PC-3 (cell line): ENCODE measurements at regions not wholly inside any gene's neighbourhood (a gene's known extent, or its start where the extent isn't known, plus 50 kb on each side); places are given as distances from the start of the nearest gene placed in this dataset.
"Not testable (repeated sequence)": the region's sequence is repeated elsewhere in the genome, so short reads cannot be mapped to it uniquely, and the experiment has no call there.

Source experiments
- ATAC-seq: fragments of 200-7000 bp; cut with Tn5 transposase; 2 replicates; pipeline ENCODE4 v1.9.1; 2020; ENCODE audit warnings: mild to moderate bottlenecking, moderate library complexity
- BruUV-seq: library from RNA; stranded (reverse); fragments of 400-500 nt; replicated peaks from 2 replicates; lab custom pipeline; 2021; lab: Mats Ljungman, UMichigan
- CTCF ChIA-PET: fragments of 300-600 bp; sonication (Branson Sonifier 250); formaldehyde crosslinking; loops from one replicate; lab custom pipeline; 2022; ENCODE audit warnings: antibody characterized with exemption; lab: Charles Lee
- POLR2A ChIA-PET: fragments of 300-600 bp; sonication (Branson Sonifier 250); formaldehyde crosslinking; loops from one replicate; lab custom pipeline; 2022; ENCODE audit warnings: antibody characterized with exemption; ENCODE audit not compliant: unreplicated experiment; lab: Charles Lee
- DNase-seq: peaks from one replicate; pipeline ENCODE4 v3.0.0-alpha.2; 2015
- H2AFZ ChIP-seq: fragments of 300-600 bp; sonication (generic); 2 replicates; pipeline ENCODE4 v1.6.0; 2016; ENCODE audit warnings: antibody characterized with exemption, low read length
- H3F3A ChIP-seq: fragments of 300-600 bp; sonication (generic); one replicate; pipeline ENCODE4 v1.6.0; 2017; ENCODE audit warnings: antibody characterized with exemption, low read length, control low read depth, mild to moderate bottlenecking; ENCODE audit not compliant: unreplicated experiment
- H3K27ac ChIP-seq: fragments of 300-600 bp; sonication (generic); 2 replicates; pipeline ENCODE4 v1.5.1; 2016; ENCODE audit warnings: mild to moderate bottlenecking, low read length
- H3K27me3 ChIP-seq: fragments of 300-600 bp; sonication (generic); 2 replicates; pipeline ENCODE4 v1.6.1; 2016; ENCODE audit warnings: low read length, mixed read lengths
- H3K36me3 ChIP-seq: fragments of 300-600 bp; sonication (generic); 2 replicates; pipeline ENCODE4 v1.6.1; 2016; ENCODE audit warnings: low read depth, mixed run types, low read length, mixed read lengths
- H3K4me1 ChIP-seq: fragments of 300-600 bp; sonication (generic); 2 replicates; pipeline ENCODE4 v1.5.1; 2016; ENCODE audit warnings: low read length; ENCODE audit not compliant: insufficient read depth
- H3K4me2 ChIP-seq: fragments of 300-600 bp; sonication (generic); 2 replicates; pipeline ENCODE4 v1.6.0; 2016; ENCODE audit warnings: low read length
- H3K4me3 ChIP-seq: fragments of 300-600 bp; sonication (generic); 2 replicates; pipeline ENCODE4 v1.5.1; 2016; ENCODE audit warnings: mild to moderate bottlenecking, low read length, mixed read lengths
- H3K79me2 ChIP-seq: fragments of 300-600 bp; sonication (generic); 2 replicates; pipeline ENCODE4 v1.6.1; 2017; ENCODE audit warnings: low read length, mixed read lengths
- H3K9ac ChIP-seq: fragments of 300-600 bp; sonication (generic); 2 replicates; pipeline ENCODE4 v1.6.0; 2016; ENCODE audit warnings: mild to moderate bottlenecking, low read length
- H3K9me2 ChIP-seq: fragments of 300-600 bp; sonication (generic); replicated peaks from 2 replicates; pipeline ENCODE4 v1.6.1; 2016; ENCODE audit warnings: mixed run types, low read length, mixed read lengths
- H3K9me3 ChIP-seq: fragments of 300-600 bp; sonication (generic); 2 replicates; pipeline ENCODE4 v1.6.1; 2016; ENCODE audit warnings: low read length, mixed read lengths
- H4K20me1 ChIP-seq: fragments of 300-600 bp; sonication (generic); 2 replicates; pipeline ENCODE4 v1.6.1; 2016; ENCODE audit warnings: low read length, mixed read lengths
- CTCF ChIP-seq: fragments of 300-600 bp; sonication (generic); conservative IDR thresholded peaks from 2 replicates; pipeline ENCODE4 v1.5.1; 2017; ENCODE audit warnings: antibody characterized with exemption, low read depth, mild to moderate bottlenecking, low read length
- EZH2 ChIP-seq: fragments of 300-600 bp; sonication (generic); IDR thresholded peaks from one replicate; pipeline ENCODE4 v1.6.1; 2017; ENCODE audit warnings: antibody characterized with exemption, mild to moderate bottlenecking, low read length; ENCODE audit not compliant: unreplicated experiment
- EZH2phosphoT487 ChIP-seq: fragments of 300-600 bp; sonication (generic); IDR thresholded peaks from 2 replicates; pipeline ENCODE4 v1.6.1; 2018; ENCODE audit warnings: mild to moderate bottlenecking, antibody characterized with exemption, low read length, borderline replicate concordance
- intact Hi-C: fragments of 100-400 bp; cut with micrococcal nuclease; formaldehyde crosslinking; loops from 2 replicates; pipeline ENCODE4 v1.9.0; 2023

- Histone ChIP-seq H3K9me3 (no peaks in the 10 kb centered on the region), H3K27ac (no peak overlapping the region), H3K79me2 (no peaks in the 10 kb centered on the region), H3F3A (no peaks in the 10 kb centered on the region), H3K9me2 (no peaks in the 10 kb centered on the region), H3K4me1 (no peaks in the 10 kb centered on the region), H3K36me3 (no peaks in the 10 kb centered on the region), H4K20me1 (no peaks in the 10 kb centered on the region), H3K4me2 (no peak overlapping the region), H3K27me3 (no peaks in the 10 kb centered on the region), H3K9ac (no peak overlapping the region), H2AFZ (no peak overlapping the region), H3K4me3 (no peak overlapping the region)
- TF ChIP-seq EZH2phosphoT487, result no peak
- no peak for TF ChIP-seq EZH2
- no peak for TF ChIP-seq CTCF
- no peak for DNase-seq
- no peak for ATAC-seq
- intact Hi-C loops, result no loop called here
- ChIA-PET CTCF (no interaction called here), POLR2A (no interaction called here)
- no TSS peak for BruUV-seq
Measured at GRCh38 chr1:121452484-121452883, 267.7 kb downstream of the SRGAP2C start.

GRCh38 chr1:121458291-121459048 lies 273.7 kb downstream of the SRGAP2C start:
- H3K9me2 ChIP-seq, result no peaks in the 10 kb centered on the region
- ChIA-PET CTCF (no interaction called here), POLR2A (no interaction called here)
- no peak overlapping the region for H3K9ac ChIP-seq
- BruUV-seq, result no TSS peak
- H3K27ac ChIP-seq, result no peak overlapping the region
- intact Hi-C loops, result no loop called here
- no peak overlapping the region for H3K4me3 ChIP-seq
- no peaks in the 10 kb centered on the region for H3K9me3 ChIP-seq
- no peak overlapping the region for H2AFZ ChIP-seq
- DNase-seq (no peak), ATAC-seq (no peak)
- H4K20me1 ChIP-seq, result no peaks in the 10 kb centered on the region
- H3K4me2 ChIP-seq, result no peak overlapping the region
- no peaks in the 10 kb centered on the region for H3K36me3 ChIP-seq
- H3K27me3 ChIP-seq, result no peaks in the 10 kb centered on the region
- no peaks in the 10 kb centered on the region for H3F3A ChIP-seq
- no peaks in the 10 kb centered on the region for H3K79me2 ChIP-seq
- H3K4me1 ChIP-seq, result no peaks in the 10 kb centered on the region
- TF ChIP-seq CTCF, result no peak
- no peak for TF ChIP-seq EZH2
- no peak for TF ChIP-seq EZH2phosphoT487

- Histone ChIP-seq H3K27me3 (no peaks in the 10 kb centered on the region), H2AFZ (no peak overlapping the region), H3K27ac (no peak overlapping the region), H3K4me3 (no peak overlapping the region), H4K20me1 (no peaks in the 10 kb centered on the region), H3K4me1 (no peaks in the 10 kb centered on the region), H3K79me2 (no peaks in the 10 kb centered on the region), H3K9me2 (no peaks in the 10 kb centered on the region), H3K36me3 (no peaks in the 10 kb centered on the region), H3K9ac (no peak overlapping the region), H3F3A (no peaks in the 10 kb centered on the region), H3K9me3 (no peaks in the 10 kb centered on the region), H3K4me2 (no peak overlapping the region)
- no peak for TF ChIP-seq EZH2
- no peak for TF ChIP-seq EZH2phosphoT487
- TF ChIP-seq CTCF, result no peak
- intact Hi-C loops, result no loop called here
- ChIA-PET CTCF (no interaction called here), POLR2A (no interaction called here)
- BruUV-seq, result no TSS peak
- DNase-seq (no peak), ATAC-seq (no peak)
Measured at GRCh38 chr1:121459235-121459634, 274.5 kb downstream of the SRGAP2C start.

- BruUV-seq, H3F3A ChIP-seq, H3K4me1 ChIP-seq, POLR2A ChIA-PET, H3K9me2 ChIP-seq, CTCF ChIA-PET, H3K27ac ChIP-seq, H2AFZ ChIP-seq, H3K4me3 ChIP-seq, H3K4me2 ChIP-seq, H3K9ac ChIP-seq, H3K9me3 ChIP-seq, intact Hi-C loops, ATAC-seq, DNase-seq, H3K27me3 ChIP-seq, H4K20me1 ChIP-seq, H3K36me3 ChIP-seq, H3K79me2 ChIP-seq: not testable (repeated sequence)
Measured at GRCh38 chr1:121469395-121469794, 284.6 kb downstream of the SRGAP2C start.
